Nephron (organoid): ENCODE measurements at regions not wholly inside any gene's neighbourhood (a gene's known extent, or its start where the extent isn't known, plus 50 kb on each side); places are given as distances from the start of the nearest gene placed in this dataset.

Experiments
- H3K27ac Mint-ChIP-seq, 3 experiments: 2 replicates each; pipeline ENCODE4 v1.8.0; 2020; ENCODE audit warnings: mixed read lengths in 3 of 3, mild to moderate bottlenecking in 2 of 3, moderate library complexity in 1 of 3
- H3K27me3 Mint-ChIP-seq: 2 replicates; pipeline ENCODE4 v1.8.0; 2021; ENCODE audit warnings: low read depth, mild to moderate bottlenecking, moderate library complexity, mixed read lengths
- H3K36me3 Mint-ChIP-seq: 2 replicates; pipeline ENCODE4 v1.8.0; 2020; ENCODE audit warnings: low read depth, mixed read lengths
- H3K4me1 Mint-ChIP-seq: 2 replicates; pipeline ENCODE4 v1.8.0; 2020; ENCODE audit warnings: mixed read lengths
- H3K4me3 Mint-ChIP-seq, 3 experiments: 2 replicates each; pipeline ENCODE4 v1.8.0; 2020; ENCODE audit warnings: mild to moderate bottlenecking in 3 of 3, mixed read lengths in 3 of 3, moderate library complexity in 2 of 3
- H3K9me3 Mint-ChIP-seq: 2 replicates; pipeline ENCODE4 v1.8.0; 2020; ENCODE audit warnings: mixed read lengths
- TF ChIP-seq, protein P1 (sequence below), 3 experiments: fragments of 200-600 bp; sonication (generic); IDR thresholded peaks; one replicate each; pipeline ENCODE4 v1.5.0; 2021; ENCODE audit warnings: antibody characterized with exemption in 3 of 3; ENCODE audit not compliant: unreplicated experiment in 3 of 3

DNA sequence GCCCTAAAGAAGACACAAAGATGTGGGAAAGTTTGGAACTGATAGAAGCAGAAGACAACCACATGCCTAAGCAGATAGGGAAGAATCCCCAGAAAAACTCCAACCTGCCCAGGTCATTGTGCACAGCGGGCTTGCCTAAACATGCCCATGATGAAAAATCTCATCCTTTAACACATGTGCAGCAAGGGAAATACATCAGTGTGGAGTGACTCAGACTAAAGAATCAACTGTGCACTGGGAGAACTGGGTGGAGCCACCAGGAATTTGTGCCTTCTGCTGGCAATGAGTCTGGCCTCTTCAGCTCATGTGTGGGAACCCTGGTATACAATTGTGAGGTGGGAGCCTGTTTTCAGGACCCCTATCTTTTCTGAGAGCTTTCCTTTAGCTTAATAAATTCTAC, 398.5 kb downstream of the FSCB start:
- no peak overlapping the region for H3K27ac Mint-ChIP-seq
- no peaks in the 10 kb centered on the region for H3K36me3 Mint-ChIP-seq

DNA sequence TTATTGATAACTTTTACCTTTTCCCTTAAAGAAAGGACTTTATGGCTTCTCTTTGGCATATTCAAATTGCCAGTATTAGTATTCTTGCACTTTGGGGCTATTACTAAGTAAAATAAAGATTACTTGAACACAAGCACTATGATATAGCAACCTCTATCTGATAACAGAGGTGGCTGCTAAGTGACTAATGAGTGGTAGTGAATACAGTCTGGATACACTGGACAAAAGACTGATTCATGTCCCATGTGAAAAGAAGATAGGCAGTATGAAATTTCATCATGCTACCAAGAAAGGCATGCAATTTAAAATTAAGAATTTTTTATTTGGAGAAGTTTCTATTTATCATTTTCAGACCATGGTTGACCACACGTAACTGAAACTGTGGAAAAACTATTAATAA, 399.9 kb downstream of the FSCB start:
- Mint-ChIP-seq H3K4me1 (no peaks in the 10 kb centered on the region), H3K27ac (no peak overlapping the region), H3K9me3 (peaks cover 28% of the 10 kb centered on the region), H3K4me3 (no peak overlapping the region), H3K36me3 (no peaks in the 10 kb centered on the region), H3K27me3 (no peaks in the 10 kb centered on the region)
- TF ChIP-seq, protein P1, sequence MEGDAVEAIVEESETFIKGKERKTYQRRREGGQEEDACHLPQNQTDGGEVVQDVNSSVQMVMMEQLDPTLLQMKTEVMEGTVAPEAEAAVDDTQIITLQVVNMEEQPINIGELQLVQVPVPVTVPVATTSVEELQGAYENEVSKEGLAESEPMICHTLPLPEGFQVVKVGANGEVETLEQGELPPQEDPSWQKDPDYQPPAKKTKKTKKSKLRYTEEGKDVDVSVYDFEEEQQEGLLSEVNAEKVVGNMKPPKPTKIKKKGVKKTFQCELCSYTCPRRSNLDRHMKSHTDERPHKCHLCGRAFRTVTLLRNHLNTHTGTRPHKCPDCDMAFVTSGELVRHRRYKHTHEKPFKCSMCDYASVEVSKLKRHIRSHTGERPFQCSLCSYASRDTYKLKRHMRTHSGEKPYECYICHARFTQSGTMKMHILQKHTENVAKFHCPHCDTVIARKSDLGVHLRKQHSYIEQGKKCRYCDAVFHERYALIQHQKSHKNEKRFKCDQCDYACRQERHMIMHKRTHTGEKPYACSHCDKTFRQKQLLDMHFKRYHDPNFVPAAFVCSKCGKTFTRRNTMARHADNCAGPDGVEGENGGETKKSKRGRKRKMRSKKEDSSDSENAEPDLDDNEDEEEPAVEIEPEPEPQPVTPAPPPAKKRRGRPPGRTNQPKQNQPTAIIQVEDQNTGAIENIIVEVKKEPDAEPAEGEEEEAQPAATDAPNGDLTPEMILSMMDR (IDR thresholded peaks at IDR 0.05; ENCODE audit: unreplicated experiment in 3 of 3): no peak

More for the DNA sequence above, 398.5 kb downstream of the FSCB start:
- TF ChIP-seq, protein P1 (IDR thresholded peaks at IDR 0.05; ENCODE audit: unreplicated experiment in 3 of 3): no peak
- no peak overlapping the region for H3K4me3 Mint-ChIP-seq
- H3K27me3 Mint-ChIP-seq: no peaks in the 10 kb centered on the region
- H3K9me3 Mint-ChIP-seq: peaks cover 28% of the 10 kb centered on the region
- H3K4me1 Mint-ChIP-seq: no peaks in the 10 kb centered on the region

DNA sequence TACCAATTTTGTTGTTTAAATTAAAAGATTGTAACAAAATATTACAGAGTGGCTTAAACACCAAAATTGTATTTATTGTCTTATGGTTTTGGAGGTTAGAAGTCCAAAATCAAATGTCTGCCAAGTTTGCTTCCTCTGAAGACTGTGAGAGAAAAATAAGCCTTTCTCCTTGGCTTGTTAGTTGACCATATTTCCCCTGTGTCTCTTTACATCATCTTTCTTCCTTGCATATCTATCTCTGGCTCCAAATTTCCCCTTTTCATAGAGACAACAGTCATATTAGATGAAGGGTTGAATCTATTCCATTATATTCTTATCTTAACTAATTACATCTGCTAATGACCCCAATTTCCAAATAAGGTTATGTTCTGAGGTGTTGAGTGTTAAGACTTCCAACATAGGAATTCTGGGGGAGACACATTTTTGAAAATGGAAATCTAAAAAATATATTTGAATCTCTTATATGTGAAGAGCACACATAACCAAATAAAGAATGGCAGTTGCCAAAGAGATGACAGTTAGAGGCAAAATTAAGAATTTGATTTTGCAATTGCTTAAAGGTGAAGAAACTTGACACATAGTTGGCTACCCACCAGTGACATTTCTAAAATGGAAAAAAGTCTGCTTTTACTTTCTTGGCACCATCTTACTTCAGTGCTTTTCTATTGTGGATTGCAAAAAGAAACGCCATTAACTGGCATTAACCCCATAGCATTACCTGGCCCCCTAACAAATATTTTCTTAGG, 407.2 kb downstream of the FSCB start:
- Mint-ChIP-seq H3K27ac (peak overlapping the region in 1 of 3 experiments; percentile 20), H3K4me3 (no peak overlapping the region), H3K4me1 (peaks cover 9% of the 10 kb centered on the region), H3K36me3 (no peaks in the 10 kb centered on the region), H3K9me3 (peaks cover 4% of the 10 kb centered on the region), H3K27me3 (no peaks in the 10 kb centered on the region)
- TF ChIP-seq, protein P1 (IDR thresholded peaks at IDR 0.05; ENCODE audit: unreplicated experiment in 3 of 3): no peak

DNA sequence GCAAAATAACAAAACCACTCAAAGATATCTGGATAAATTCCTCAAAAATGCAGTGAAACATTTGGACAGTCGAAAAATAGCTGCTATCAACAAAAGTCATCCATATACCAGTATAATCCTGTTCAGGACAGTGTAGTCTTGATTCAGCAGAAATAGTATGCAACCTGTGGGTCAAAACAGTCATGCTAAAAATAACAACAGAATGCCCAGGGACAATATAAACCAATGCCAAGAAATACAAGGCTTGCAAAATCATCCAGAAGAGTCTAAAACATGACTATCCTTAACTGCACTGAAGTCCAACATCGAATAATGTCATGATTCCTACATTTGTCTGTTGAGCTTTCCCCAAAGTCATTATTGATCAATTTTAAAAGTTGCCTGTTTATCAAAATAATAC, 425.9 kb downstream of the FSCB start:
- no peak overlapping the region for H3K4me3 Mint-ChIP-seq
- peaks cover 4% of the 10 kb centered on the region for H3K27me3 Mint-ChIP-seq
- no peaks in the 10 kb centered on the region for H3K4me1 Mint-ChIP-seq
- no peak overlapping the region for H3K27ac Mint-ChIP-seq
- peaks cover 2% of the 10 kb centered on the region for H3K9me3 Mint-ChIP-seq
- no peaks in the 10 kb centered on the region for H3K36me3 Mint-ChIP-seq
- TF ChIP-seq, protein P1 (IDR thresholded peaks at IDR 0.05; ENCODE audit: unreplicated experiment in 3 of 3): no peak

DNA sequence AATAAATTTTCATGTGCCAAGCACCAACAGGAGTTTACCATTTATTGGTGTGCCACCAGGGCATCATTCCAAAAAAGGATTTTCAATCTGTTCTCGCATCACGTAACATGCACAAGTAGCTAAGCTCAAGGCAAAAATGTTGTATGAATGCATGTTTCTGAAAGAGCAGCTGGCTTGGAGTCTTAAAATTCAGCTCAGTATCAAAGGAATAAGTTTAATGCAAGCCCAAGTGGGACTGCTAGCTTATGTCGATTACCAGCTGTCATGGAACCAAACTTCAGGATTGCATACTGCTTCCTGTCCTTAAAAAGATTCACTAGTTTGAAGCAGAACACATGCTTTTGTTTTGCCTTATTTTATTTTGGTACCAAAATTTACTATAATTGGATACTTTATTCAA, 437.0 kb downstream of the FSCB start:
- Mint-ChIP-seq H3K36me3 (no peaks in the 10 kb centered on the region), H3K4me3 (no peak overlapping the region), H3K27ac (no peak overlapping the region), H3K9me3 (no peaks in the 10 kb centered on the region), H3K4me1 (no peaks in the 10 kb centered on the region), H3K27me3 (no peaks in the 10 kb centered on the region)
- TF ChIP-seq, protein P1 (IDR thresholded peaks at IDR 0.05; ENCODE audit: unreplicated experiment in 3 of 3): no peak

DNA sequence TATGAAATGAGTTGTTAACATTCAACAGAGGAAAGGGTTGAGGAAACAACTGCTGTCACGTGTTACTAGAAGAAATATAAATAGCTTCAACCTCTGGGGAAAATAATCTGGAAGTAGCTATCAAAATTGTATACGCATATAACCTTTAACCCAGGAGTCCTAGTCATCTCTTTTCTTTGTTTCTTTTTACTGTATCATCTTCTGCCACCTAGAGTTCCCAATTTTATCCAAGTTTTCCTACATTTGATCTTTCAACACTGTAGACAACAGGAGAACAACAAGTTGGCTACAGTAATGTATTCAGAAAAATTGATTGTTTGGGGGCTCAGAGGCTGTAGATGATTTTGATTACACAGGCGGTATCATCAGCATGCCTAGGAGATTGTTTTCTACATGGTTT, 453.7 kb downstream of the FSCB start:
- Mint-ChIP-seq H3K36me3 (no peaks in the 10 kb centered on the region), H3K4me1 (no peaks in the 10 kb centered on the region), H3K9me3 (no peaks in the 10 kb centered on the region), H3K27ac (no peak overlapping the region), H3K27me3 (no peaks in the 10 kb centered on the region), H3K4me3 (no peak overlapping the region)
- TF ChIP-seq, protein P1 (IDR thresholded peaks at IDR 0.05; ENCODE audit: unreplicated experiment in 3 of 3): no peak
